HepG2 (cell line): ENCODE measurements at regions not wholly inside any gene's neighbourhood (a gene's known extent, or its start where the extent isn't known, plus 50 kb on each side); places are given as distances from the start of the nearest gene placed in this dataset.

Experiments used
- HMG20A ChIP-seq: IDR thresholded peaks from 2 replicates; pipeline ENCODE4 v1.6.1; 2016; ENCODE audit warnings: borderline replicate concordance
- HNF4G ChIP-seq, 2 experiments: sonication (generic) in 1 of 2; formaldehyde crosslinking in 1 of 2; IDR thresholded peaks; 2 replicates each; pipeline versions ENCODE4 v1.4.0 to v1.6.1; 2011 to 2020; ENCODE audit warnings: borderline replicate concordance in 2 of 2, low read depth in 2 of 2, mild to moderate bottlenecking in 2 of 2, low read length in 1 of 2, missing genetic modification reagents in 1 of 2, moderate library complexity in 1 of 2
- HOMEZ ChIP-seq: IDR thresholded peaks from 2 replicates; pipeline ENCODE4 v1.6.1; 2016; ENCODE audit warnings: low read depth
- KDM4B ChIP-seq: sonication (generic); formaldehyde crosslinking; IDR thresholded peaks from 2 replicates; pipeline ENCODE4 v1.4.0; 2020; ENCODE audit warnings: missing genetic modification reagents
- NPAS2 ChIP-seq: sonication (generic); formaldehyde crosslinking; IDR thresholded peaks from 2 replicates; pipeline ENCODE4 v1.8.0; 2022; ENCODE audit warnings: mild to moderate bottlenecking, missing genetic modification reagents, borderline replicate concordance
- STAT5B ChIP-seq: sonication (generic); formaldehyde crosslinking; IDR thresholded peaks from 2 replicates; pipeline ENCODE4 v1.4.0; 2020; ENCODE audit warnings: missing genetic modification reagents
- TAF15 ChIP-seq: fragments of 200-400 bp; formaldehyde crosslinking; IDR thresholded peaks from one replicate; pipeline ENCODE4 v1.6.1; 2018; ENCODE audit warnings: mild to moderate bottlenecking, low read depth, low read length; ENCODE audit not compliant: poor library complexity, severe bottlenecking
- ZNF142 ChIP-seq: sonication (generic); formaldehyde crosslinking; IDR thresholded peaks from 2 replicates; pipeline ENCODE4 v1.4.0; 2020; ENCODE audit warnings: missing genetic modification reagents
- ZNF235 ChIP-seq: sonication (generic); formaldehyde crosslinking; IDR thresholded peaks from 2 replicates; pipeline ENCODE4 v1.8.1; 2023; ENCODE audit warnings: mild to moderate bottlenecking, missing genetic modification reagents, borderline replicate concordance
- ZNF530 ChIP-seq: sonication (generic); formaldehyde crosslinking; IDR thresholded peaks from 2 replicates; pipeline ENCODE4 v1.5.0; 2020; ENCODE audit warnings: low read depth, mild to moderate bottlenecking, missing genetic modification reagents
- ZNF550 ChIP-seq: sonication (generic); formaldehyde crosslinking; IDR thresholded peaks from 2 replicates; pipeline ENCODE4 v1.4.0; 2020; ENCODE audit warnings: mild to moderate bottlenecking, missing genetic modification reagents, borderline replicate concordance
- ZNF558 ChIP-seq: sonication (generic); formaldehyde crosslinking; IDR thresholded peaks from 2 replicates; pipeline ENCODE4 v1.9.0; 2022; ENCODE audit warnings: mild to moderate bottlenecking, missing genetic modification reagents, borderline replicate concordance
- ZNF563 ChIP-seq: sonication (generic); formaldehyde crosslinking; IDR thresholded peaks from 2 replicates; pipeline ENCODE4 v1.8.0; 2022; ENCODE audit warnings: mild to moderate bottlenecking, moderate library complexity, missing genetic modification reagents
- ZNF569 ChIP-seq: sonication (generic); formaldehyde crosslinking; IDR thresholded peaks from 2 replicates; pipeline ENCODE4 v1.5.0; 2020; ENCODE audit warnings: mild to moderate bottlenecking, missing genetic modification reagents, moderate library complexity, borderline replicate concordance
- ZNF770 ChIP-seq: sonication (generic); formaldehyde crosslinking; IDR thresholded peaks from 2 replicates; pipeline ENCODE4 v1.5.0; 2020; ENCODE audit warnings: mild to moderate bottlenecking, missing genetic modification reagents
- ZNF780A ChIP-seq: sonication (generic); formaldehyde crosslinking; IDR thresholded peaks from 2 replicates; pipeline ENCODE4 v1.8.0; 2022; ENCODE audit warnings: mild to moderate bottlenecking, missing genetic modification reagents, moderate library complexity
- TF ChIP-seq, protein P1 (sequence below): sonication (generic); formaldehyde crosslinking; IDR thresholded peaks from 2 replicates; pipeline ENCODE4 v1.5.0; 2020; ENCODE audit warnings: missing genetic modification reagents

- no peak for TF ChIP-seq ZNF142 (CRISPR knock-in tag)
- TF ChIP-seq TAF15, result no peak
- no peak for TF ChIP-seq NPAS2
- TF ChIP-seq, protein P1, sequence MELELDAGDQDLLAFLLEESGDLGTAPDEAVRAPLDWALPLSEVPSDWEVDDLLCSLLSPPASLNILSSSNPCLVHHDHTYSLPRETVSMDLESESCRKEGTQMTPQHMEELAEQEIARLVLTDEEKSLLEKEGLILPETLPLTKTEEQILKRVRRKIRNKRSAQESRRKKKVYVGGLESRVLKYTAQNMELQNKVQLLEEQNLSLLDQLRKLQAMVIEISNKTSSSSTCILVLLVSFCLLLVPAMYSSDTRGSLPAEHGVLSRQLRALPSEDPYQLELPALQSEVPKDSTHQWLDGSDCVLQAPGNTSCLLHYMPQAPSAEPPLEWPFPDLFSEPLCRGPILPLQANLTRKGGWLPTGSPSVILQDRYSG (CRISPR knock-in tag), result no peak
- TF ChIP-seq ZNF563 (CRISPR knock-in tag), result no peak
- TF ChIP-seq ZNF235, result no peak
- TF ChIP-seq STAT5B (CRISPR knock-in tag), result no peak
- peak; percentile 73; the same call in 1 of the 2 replicates for TF ChIP-seq HMG20A (CRISPR knock-in tag)
- TF ChIP-seq ZNF569 (CRISPR knock-in tag), result no peak
- TF ChIP-seq ZNF530 (CRISPR knock-in tag), result no peak
- peak; percentile 47; the same call in 1 of the 2 replicates for TF ChIP-seq KDM4B (CRISPR knock-in tag)
- TF ChIP-seq HNF4G (IDR thresholded peaks at IDR 0.05; ENCODE audit: borderline replicate concordance, low read depth, low read length), result 0 out of 2 replicates have a peak, but pooled peaks have one; percentile 57
- peak; percentile 77; the same call in 1 of the 2 replicates for TF ChIP-seq HNF4G (CRISPR knock-in tag; IDR thresholded peaks at IDR 0.05; ENCODE audit: borderline replicate concordance, low read depth)
- TF ChIP-seq ZNF780A (CRISPR knock-in tag), result peak; percentile 44; the same call in 1 of the 2 replicates
- no peak for TF ChIP-seq ZNF558 (CRISPR knock-in tag)
- peak; percentile 89 for TF ChIP-seq HOMEZ (CRISPR knock-in tag)
- no peak for TF ChIP-seq ZNF770 (CRISPR knock-in tag)
- no peak for TF ChIP-seq ZNF550 (CRISPR knock-in tag)
Measured at GRCh38 chr17:70677783-70678647, 508.7 kb downstream of the KCNJ2 start (continued).
